ENCODE measurements at regions not wholly inside any gene's neighbourhood (a gene's known extent, or its start where the extent isn't known, plus 50 kb on each side); places are given as distances from the start of the nearest gene placed in this dataset.

DNA sequence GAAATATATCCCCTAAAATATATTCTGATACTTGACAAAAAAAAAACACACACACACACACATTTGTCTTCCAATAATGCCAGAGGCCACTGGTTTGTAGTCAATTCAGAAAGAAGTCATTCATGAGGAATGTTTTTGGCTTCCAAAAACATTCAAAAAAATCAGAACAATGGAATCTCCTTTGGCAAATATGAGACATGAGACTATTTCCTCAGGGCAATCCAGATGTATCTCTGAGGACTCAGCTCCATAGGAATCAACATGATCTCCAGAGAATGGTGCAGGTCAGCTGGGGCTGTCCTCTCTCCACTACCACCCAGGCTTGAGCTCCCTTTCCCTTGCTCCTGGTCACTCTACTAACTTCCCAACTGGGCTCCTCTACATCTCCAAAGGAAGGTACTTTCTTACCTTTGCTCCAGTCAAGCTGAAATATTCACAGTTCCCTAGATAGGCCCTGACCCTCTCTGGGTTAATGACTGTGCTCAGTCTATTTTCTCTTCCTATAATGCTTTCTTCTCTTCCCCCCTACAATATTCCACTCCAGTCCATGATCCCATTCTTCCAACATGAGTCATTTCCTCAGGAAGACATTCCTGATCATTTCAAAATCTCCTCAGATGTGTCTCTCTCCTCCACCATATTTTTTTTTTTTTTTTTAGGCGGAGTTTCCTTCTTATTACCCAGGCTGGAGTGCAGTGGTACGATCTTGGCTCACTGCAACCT, 145.3 kb downstream of the C1D start:
- DNase-seq (ENCODE audit: low spot score) = no peak

DNA sequence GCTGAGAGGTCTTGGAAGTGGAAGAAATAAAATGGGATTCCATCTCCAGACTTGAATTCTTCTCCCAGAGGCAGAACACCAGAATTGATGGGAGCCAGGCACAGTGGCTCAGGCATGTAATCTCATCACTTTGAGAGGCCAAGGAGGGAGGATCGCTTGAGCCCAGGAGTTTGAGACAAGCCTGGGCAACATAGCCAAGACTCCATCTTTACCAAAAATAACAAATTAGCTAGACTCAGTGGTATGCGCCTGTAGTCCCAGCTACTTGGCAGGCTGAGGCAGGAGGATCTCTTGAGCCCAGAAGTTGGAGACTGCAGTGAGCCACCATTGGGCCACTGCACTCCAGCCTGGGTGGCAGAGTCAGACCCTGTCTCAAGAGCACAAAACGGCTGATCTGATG, 144.3 kb downstream of the C1D start:
- no peak for DNase-seq (ENCODE audit: low spot score)

DNA sequence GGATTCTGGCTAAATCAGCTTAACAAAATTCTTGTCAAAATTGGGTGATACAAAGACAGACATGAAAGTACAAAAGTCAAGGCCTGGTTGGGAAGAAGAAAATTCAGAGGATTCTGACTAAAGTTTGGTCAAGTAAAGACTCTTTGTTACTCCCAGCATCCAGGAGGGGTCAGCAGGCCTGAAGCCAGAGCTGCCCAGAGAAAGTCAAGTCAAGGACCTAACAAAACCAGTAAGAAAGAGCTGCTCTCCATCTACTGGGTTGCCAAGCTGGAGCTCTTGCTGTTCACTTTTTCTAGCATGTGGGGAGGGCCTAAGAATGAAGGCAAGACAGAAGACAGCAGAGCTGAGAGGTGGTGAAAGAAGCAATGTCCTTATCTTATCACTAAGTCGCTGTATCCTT, 143.3 kb downstream of the C1D start:
- no peak for DNase-seq (ENCODE audit: low spot score)

DNA sequence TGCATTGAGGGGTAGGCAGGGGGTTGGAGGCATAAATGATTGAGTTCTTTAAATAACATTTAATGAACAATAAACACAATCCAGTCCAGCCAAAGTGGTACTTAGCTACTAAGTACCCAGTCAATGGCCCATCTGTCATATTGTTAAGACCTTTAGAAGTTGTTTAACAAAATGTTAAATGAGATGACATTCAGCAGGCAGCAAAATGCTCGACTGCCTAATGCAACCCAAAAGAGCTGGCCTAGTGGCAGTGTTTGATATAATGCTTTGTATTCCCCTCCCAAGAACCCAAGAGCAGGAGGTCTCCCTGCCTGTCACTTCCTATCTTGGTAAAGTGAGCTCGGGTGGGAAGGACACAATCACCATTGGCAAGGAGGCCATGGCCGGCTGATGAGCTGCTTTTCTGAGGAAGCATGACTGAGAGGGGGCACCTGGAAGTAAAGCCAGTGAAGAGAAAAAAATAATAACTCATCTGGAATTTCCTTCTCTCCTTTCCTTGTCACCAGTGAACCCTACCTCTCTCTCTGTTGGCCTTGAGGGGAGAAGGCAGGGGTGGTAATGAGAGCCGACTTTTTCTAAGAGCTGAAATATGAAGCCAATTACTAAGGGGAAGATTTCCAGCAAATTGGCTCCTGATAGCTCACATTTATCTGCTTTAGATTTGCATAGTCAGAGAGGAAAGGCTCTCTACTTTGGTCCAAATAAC, 140.6 kb downstream of the C1D start:
- no peak for DNase-seq (ENCODE audit: low spot score)

DNA sequence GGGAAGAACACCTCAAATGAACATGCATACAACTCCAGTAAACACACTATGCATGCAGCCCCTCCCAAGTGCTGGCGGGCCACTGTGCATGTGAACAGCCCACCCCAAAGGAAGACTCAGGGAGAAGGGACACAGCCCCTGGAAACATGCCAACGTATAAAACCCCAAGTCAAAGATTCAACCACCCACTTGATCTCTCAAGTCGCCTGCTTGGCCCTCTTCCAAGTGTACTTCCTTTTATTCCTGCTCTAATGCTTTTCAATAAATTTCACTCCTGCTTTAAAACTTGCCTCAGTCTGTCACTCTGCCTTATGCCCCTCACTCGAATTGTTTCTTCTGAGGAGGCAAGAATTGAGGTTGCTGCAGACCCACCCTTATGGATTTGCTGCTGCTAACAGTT, 139.1 kb downstream of the C1D start:
- no peak for DNase-seq (ENCODE audit: low spot score)

DNA sequence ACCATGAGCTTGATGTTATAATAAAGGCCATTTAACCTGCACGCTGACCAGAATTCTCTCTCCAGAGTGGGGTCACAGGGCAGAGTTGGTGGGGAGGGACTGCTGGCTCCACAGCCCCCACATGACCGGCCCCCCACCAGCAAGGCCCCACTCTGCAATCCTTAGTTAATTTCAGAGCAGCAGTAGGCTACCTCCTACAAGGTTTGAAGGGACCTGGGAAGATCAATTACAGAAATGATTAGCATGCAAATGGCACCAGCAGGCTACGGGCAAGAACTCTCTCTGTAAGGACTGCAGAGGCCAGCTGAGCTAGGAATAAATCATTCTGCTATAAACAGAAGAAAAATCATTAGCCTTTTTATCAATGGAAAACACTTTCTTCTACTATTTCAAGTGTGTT, 135.3 kb downstream of the C1D start:
- DNase-seq (ENCODE audit: low spot score) = no peak

DNA sequence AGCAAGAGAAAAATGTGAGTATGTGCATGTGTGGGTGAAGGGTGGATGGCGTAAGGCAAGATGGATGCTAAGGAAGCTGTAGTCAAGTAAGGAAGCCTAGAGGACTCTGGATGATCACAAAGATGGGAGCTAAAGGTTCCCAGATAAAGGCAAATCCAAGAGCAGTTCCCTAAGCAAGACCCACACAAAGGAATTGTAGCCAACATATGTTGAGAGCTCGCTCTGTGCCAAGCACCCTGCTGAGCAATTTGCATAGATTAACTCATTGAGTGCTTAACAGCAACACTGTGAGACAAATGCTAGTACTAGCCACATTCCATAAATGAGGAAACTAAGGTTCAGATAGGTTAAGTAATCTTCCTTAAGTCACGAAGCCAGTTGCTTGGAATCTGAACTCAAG, 132.6 kb downstream of the C1D start:
- no peak for DNase-seq (ENCODE audit: low spot score)

DNA sequence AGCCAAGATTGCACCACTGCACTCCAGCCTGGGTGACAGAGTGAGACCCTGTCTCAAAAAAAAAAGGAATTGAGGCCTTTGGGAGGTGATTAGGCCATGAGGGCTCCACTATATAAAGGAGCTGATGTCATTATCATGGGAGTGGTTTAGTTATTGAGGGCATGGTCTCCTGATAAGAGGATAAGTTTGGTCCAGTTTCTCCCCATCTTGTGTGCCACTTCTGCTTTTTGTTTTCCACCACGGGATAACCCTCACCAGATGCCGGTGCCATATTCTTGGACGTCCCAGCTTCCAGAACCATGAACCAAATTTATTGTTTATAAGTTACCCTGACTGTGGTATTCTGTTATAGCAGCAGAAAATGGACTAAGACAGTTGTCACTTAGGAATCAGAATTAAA, 125.8 kb downstream of the C1D start:
- DNase-seq (ENCODE audit: low spot score) = no peak

DNA sequence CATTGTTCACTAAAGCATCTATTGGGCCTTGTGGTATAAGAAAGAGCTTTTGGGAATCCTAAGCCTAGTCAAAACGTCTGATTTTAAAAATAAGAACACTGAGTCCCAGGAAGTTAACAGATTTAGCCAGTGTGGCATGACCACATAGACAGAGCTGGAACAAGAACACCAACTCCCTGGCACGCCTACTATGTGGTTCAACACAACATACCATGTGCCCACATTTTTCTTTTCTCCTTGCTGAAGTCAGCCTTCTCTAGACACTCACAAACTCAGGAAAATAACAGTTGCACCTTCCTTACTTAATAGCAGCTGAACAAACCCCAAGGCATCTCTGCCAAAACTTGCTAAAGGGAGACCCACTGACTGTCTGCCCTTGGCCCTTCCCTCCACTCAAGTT, 124.8 kb downstream of the C1D start:
- DNase-seq (ENCODE audit: low spot score) = no peak

DNA sequence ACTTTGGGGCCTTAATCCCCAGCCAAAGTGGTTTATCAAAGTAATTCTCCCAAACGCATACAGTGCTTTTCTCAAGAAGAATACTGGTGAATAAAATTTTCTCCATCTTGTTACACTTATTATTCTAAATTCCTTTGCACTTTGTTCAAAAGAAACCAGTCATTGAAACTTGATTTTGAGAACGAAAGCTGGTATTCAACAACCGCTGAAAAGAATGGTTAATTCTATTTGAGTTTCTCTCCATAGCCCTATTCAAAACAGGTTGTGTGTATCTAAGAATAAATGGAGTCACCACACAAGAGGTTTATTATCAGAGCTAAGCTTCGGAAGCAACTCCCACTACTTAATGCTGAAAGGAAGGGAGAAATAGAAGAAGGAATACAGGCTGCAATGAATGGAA, 117.7 kb downstream of the C1D start:
- no peak for DNase-seq (ENCODE audit: low spot score)

DNA sequence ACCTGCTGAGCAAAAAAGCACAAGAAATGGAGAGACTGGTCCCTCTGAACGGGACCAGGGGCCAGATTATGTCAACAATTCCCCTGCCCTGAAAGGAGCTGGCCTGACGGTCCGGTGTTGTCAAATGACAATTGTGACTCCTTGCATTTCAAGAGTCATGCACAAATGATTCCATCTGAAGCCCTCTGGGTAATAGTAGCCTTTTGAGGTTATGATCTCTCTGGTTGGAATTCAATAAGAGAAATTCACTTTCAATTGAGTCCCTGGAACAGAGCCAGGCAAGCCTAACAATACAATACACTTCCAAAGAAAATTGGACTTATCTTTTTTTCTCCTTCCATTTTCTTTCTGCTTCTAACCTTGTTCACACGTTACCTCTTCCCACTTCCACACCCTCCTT, 116.9 kb downstream of the C1D start:
- no peak for DNase-seq (ENCODE audit: low spot score)

DNA sequence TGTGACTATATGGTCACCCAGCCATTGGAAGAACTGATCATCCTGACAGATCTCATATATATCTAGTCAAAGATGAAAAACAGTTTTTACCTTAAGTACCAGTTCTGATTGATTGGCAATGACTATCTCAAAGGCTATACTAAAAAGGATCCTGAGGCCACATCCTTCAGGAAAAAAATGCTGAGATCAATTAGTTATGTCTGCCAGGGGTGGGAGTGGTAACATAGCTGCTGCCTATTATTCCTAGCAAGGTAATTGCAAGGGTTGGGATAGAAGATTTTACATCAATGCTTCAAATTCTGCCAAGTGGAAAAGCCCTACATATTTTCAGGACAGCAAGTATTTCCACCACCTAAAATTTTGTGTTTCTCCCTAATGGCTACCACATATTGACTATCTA, 114.7 kb downstream of the C1D start:
- DNase-seq (ENCODE audit: low spot score) = no peak

DNA sequence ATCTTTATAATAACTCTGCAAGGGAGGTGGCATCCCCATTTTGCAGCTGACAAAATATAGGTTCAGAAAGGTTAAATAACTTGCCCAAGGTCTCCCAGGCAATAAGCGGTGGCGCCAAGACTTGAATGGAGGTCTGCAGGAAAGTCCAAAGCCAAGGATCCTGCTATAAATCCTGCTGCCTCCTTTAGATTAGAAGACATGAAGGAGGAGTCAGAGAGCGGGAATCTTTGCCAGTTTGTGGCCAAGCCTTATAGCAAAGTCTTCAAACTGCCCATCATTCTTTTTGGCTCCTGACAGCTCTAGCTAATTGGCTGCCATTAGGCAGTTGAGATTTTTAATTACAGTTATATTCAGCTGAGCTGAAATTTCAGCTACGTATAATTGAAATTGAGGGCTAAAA, 114.3 kb downstream of the C1D start:
- DNase-seq (ENCODE audit: low spot score) = no peak

DNA sequence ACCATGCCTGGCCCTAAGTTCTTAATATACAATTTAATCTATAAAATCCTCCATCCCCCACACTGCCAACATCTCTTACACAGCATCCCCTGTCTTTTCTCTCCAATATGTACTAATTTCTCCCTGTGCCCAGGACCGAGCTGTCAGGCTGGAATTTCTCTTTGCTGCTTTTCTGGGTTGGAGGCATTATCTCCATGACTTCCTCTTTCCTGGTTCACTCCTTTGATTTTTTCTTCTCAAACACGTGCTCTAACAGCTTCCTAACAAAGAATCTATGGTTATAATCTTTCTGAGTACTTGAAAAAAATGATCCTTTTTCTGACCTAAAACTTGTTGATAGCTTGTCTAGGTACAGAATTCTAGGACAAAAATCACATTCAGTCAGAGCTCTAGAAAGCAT, 112.8 kb downstream of the C1D start:
- no peak for DNase-seq (ENCODE audit: low spot score)

DNA sequence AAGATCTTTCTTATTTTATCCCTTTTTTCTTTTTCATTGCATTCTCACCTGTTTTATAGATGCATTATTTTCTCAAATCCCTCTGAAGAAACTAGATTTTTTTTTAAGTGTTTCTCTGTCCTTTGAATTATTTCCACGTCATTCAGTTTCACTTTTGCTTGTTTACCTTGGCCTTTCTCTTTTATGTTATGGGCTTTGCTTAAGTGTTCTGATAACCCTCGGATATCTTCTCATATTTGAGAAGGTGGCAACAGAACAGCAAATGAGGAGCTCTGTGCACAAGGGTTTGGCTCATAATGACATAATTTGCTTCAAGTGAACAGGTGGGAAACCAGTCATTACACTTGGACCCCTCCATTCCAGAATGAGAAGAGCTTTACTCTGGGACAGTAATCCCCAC, 111.9 kb downstream of the C1D start:
- DNase-seq (ENCODE audit: low spot score) = no peak

DNA sequence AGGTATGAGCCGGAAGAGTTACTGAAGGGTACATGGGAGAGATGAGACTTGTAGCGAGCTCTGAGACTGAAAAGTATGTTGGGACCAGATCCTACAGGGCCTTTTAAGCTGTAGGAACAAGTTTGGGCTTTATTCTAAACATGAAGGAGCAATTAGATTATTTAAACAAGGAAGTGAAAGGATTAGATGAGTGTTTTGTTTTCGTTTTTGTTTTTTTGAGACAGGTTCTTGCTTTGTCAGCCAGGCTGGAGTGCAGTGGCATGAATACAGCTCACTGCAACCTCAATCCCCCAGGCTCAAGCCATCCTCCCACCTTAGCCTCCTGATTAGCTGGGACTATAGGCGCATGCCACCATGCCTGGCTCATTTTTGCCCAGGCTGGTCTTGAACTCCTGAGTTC, 110.7 kb downstream of the C1D start:
- DNase-seq (ENCODE audit: low spot score) = no peak

DNA sequence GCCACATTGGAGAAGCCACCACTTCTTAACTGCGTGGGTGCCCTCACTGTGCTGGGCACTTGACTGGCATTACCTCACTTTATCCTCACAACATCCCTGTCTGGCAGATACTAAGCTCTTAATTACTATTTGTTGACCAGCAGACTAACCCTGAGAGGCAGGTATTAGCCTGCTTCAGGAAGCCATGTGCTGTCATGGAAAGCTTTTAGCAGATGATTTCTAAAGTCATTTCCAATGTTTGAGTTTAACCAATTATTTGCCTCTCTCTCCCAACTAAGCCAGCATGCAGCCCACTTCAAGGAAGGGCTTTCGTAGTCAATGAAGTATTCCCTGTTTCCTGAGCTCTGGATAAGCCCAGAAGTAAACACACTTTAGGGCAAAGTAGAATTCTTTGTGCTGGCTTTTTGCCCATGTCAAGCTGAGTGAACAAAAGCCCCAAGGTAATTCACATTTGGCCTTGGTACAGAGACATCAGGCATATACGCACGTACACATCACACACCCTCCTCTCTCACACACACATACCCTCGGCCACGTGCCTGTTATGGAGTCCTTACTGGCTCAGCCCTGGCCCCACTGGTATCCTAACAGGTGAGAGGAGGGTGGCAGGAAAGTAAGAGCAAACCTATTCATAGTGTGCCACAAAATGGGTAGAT, 108.6 kb downstream of the C1D start:
- DNase-seq (ENCODE audit: low spot score) = no peak

DNA sequence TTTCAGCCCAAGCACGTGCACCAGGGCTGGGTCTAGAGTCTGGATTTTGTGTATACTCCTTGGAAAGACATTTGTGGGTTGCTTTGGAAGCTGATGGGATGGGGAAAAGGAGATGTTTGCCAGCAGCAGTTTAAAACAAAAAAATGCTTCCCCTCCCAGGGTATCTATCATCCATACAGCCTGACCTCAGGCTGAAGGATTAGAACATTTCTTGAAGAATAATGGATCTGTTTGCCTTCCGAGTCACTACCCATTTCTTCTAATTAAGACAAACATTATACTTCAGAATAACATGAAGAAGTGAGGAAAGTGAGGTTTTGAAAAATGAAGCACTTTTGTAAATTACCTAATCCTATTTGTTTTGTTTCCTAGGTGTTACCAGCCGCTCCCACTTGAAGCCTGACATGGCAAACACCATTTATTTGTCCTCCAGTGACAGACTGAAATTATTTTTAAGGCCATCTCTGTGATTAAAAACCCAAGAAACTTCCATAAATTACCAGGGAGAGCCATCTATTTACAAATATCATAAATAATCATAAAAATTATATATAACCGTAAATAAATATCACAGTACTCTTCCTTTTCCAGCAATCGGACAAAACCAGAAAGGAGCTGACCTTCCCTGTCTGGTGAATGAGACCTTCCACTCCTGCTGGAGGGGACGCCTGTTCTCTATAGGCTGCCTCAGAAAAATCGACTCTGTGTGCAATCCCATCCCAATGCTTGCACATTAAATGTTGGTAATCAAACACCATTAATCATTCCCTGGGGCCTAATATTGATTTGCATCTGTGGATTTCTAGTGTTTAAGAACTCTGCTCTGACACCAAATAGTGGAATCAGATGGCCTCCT, 106.8 kb downstream of the C1D start:
- DNase-seq (ENCODE audit: low spot score) = no peak

DNA sequence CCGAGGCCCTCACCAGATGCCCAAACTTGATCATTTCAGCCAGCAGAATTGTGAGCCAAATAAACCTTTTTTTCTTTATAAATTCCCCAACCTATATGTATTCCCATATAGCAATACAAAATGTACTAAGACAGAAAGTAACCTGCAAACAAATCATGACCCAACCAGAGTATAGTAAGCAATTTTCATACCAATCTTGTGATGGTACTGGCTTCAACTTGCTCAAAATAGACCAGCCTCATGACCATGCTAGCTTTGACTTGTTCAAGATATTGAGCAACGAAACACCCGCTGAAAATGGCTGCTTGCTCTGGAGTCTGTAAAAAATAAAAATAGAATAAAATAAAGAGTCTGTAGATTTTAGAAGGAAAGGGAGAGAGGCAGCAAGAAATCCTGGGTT, 97.6 kb downstream of the C1D start:
- DNase-seq (ENCODE audit: low spot score) = no peak

DNA sequence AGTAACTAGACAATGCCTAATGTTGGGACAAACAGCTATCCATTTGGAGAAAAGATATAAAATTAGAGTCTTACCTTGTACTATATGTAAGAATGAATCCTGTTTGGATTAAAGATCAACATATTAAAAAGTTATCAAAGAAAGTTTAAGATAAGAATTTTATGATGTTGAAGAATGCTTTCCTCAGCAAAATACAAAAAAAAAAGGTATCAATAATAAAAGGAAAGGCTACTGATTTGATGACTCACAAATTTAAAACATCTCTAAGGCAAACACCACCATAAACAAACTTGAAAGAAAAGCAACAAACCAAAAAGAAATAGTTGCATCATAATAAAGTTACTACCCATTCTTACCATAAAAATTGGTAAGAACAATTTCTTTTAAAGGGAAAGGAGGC, 92.7 kb downstream of the C1D start:
- no peak for DNase-seq (ENCODE audit: low spot score)

DNA sequence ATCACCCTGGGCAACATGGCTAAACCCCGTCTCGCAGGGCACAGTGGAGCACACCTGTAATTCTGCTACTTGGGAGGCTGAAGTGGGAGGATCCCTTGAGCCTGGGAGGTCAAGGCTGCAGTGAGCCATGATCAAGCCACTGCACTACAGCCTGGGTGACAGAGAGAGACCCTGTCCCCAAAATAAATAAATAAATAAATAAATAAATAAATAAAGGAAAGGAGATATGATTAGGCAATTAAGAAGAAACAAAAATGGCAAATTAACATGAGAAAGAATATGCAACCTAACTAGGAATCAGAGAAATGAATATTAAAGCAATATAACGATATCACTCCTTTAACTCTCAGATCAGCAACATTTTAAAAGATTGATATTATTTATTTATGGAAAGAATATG, 92.3 kb downstream of the C1D start:
- no peak for DNase-seq (ENCODE audit: low spot score)

DNA sequence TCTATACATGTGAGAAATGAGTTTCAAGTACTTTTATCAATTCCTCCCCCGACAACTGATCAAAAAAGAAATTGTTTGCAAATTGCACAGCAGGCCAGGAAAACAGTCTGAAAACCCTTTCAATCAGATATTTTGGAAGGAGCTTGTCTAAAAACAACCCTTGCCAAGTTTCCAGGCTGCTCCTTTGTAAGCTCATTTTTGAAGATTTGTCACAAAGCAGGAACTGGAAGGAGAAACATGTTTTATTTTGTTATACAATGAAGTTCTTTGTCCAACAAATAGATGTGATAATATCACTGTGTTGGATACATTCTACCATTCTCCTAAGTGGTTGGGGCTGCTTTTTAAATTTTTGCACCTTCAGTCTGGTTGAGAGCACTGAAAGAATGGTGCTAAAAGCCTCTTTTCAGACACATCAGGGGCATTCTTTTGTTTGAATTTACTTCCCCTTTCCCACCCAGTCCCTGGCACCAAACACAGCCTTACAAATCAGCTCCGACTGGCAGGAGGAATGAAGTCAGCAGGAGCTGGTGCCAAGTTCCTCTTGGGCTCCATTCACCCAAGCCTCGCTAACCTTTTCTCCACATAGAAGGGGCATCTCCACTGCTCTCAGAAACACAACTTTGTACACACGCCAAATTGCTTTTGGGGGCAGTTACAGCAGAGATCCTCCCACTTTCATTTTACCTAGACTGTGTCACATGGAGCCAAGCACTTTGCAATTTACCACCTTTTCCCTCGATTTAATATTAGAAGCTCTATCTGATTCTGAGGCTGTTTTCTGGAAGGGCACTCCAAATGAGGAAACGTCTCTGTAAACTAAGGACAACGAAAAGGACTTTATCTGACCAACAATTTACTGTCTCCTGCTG, 88.0 kb downstream of the C1D start:
- DNase-seq (ENCODE audit: low spot score) = no peak

Data from LoVo (cell line).